DND-41 (cell line): ENCODE measurements at regions not wholly inside any gene's neighbourhood (a gene's known extent, or its start where the extent isn't known, plus 50 kb on each side); places are given as distances from the start of the nearest gene placed in this dataset.
"Not testable (repeated sequence)": the region's sequence is repeated elsewhere in the genome, so short reads cannot be mapped to it uniquely, and the experiment has no call there.

ENCODE experiments used
- ATAC-seq: fragments of 200-7000 bp; cut with Tn5 transposase; 3 replicates; pipeline ENCODE4 v1.9.1; 2021; ENCODE audit warnings: low read depth; ENCODE audit not compliant: insufficient read depth
- DNase-seq: peaks from one replicate; pipeline ENCODE4 v3.0.0-alpha.2; 2020
- H2AFZ ChIP-seq: 2 replicates; pipeline ENCODE4 v1.6.0; 2012; ENCODE audit warnings: low read depth, low read length
- H3K27ac ChIP-seq: 2 replicates; pipeline ENCODE4 v1.5.1; 2012; ENCODE audit warnings: low read length, inconsistent platforms
- H3K27me3 ChIP-seq: fragments of 200-600 bp; sonication (generic); 2 replicates; pipeline ENCODE4 v1.6.0; 2012; ENCODE audit warnings: low read length, mild to moderate bottlenecking, inconsistent platforms; ENCODE audit not compliant: insufficient read depth, poor library complexity
- H3K36me3 ChIP-seq: 2 replicates; pipeline ENCODE4 v1.5.1; 2012; ENCODE audit warnings: low read length, inconsistent platforms; ENCODE audit not compliant: insufficient read depth
- H3K4me1 ChIP-seq: 2 replicates; pipeline ENCODE4 v1.5.1; 2012; ENCODE audit warnings: mild to moderate bottlenecking, low read length; ENCODE audit not compliant: insufficient read depth
- H3K4me2 ChIP-seq: 2 replicates; pipeline ENCODE4 v1.6.0; 2012; ENCODE audit warnings: mild to moderate bottlenecking, moderate library complexity, low read length, inconsistent platforms; ENCODE audit not compliant: insufficient read depth
- H3K4me3 ChIP-seq, 2 experiments: fragments of 200-600 bp in 1 of 2; shearing (Covaris generic) in 1 of 2; 2 replicates each; pipeline ENCODE4 v1.5.1; 2012 to 2016; ENCODE audit warnings: inconsistent platforms in 2 of 2, low read length in 2 of 2, mild to moderate bottlenecking in 2 of 2, low read depth in 1 of 2, moderate library complexity in 1 of 2
- H3K79me2 ChIP-seq: 2 replicates; pipeline ENCODE4 v1.6.0; 2012; ENCODE audit warnings: low read length, inconsistent platforms; ENCODE audit not compliant: insufficient read depth
- H3K9ac ChIP-seq: 2 replicates; pipeline ENCODE4 v1.6.0; 2012; ENCODE audit warnings: low read depth, mild to moderate bottlenecking, inconsistent platforms, low read length, moderate library complexity
- H3K9me3 ChIP-seq: 2 replicates; pipeline ENCODE4 v1.5.1; 2012; ENCODE audit warnings: low read length, moderate library complexity, mild to moderate bottlenecking, inconsistent platforms; ENCODE audit not compliant: insufficient read depth, severe bottlenecking
- H4K20me1 ChIP-seq: 2 replicates; pipeline ENCODE4 v1.6.0; 2012; ENCODE audit warnings: low read length; ENCODE audit not compliant: insufficient read depth
- CTCF ChIP-seq: IDR thresholded peaks from 2 replicates; pipeline ENCODE4 v1.5.1; 2012; ENCODE audit warnings: borderline replicate concordance, low read length, moderate library complexity, mild to moderate bottlenecking; ENCODE audit not compliant: poor library complexity, severe bottlenecking; ENCODE audit errors: extremely low read depth
- EZH2 ChIP-seq: IDR thresholded peaks from 3 replicates; pipeline ENCODE4 v1.6.1; 2012; ENCODE audit warnings: borderline replicate concordance, low read depth, mild to moderate bottlenecking, moderate library complexity, low read length, inconsistent platforms; ENCODE audit not compliant: severe bottlenecking

- ATAC-seq (no peak), DNase-seq (no peak)
- Histone ChIP-seq H3K4me2 (no peak overlapping the region), H4K20me1 (no peaks in the 10 kb centered on the region), H3K9ac (no peak overlapping the region), H3K27me3 (no peaks in the 10 kb centered on the region), H3K9me3 (no peaks in the 10 kb centered on the region), H2AFZ (no peak overlapping the region), H3K4me1 (no peaks in the 10 kb centered on the region), H3K27ac (no peak overlapping the region), H3K4me3 (no peak overlapping the region), H3K36me3 (no peaks in the 10 kb centered on the region), H3K79me2 (no peaks in the 10 kb centered on the region)
- TF ChIP-seq CTCF (no peak), EZH2 (no peak)
These were observed 112.3 kb upstream of the TSPAN8 start for GRCh38 chr12:71270057-71270456.

- H3K9ac ChIP-seq, result no peak overlapping the region
- no peaks in the 10 kb centered on the region for H4K20me1 ChIP-seq
- no peaks in the 10 kb centered on the region for H3K79me2 ChIP-seq
- no peaks in the 10 kb centered on the region for H3K36me3 ChIP-seq
- no peak overlapping the region for H3K4me3 ChIP-seq
- no peak for TF ChIP-seq EZH2
- H2AFZ ChIP-seq, result no peak overlapping the region
- H3K4me2 ChIP-seq, result no peak overlapping the region
- no peak for ATAC-seq
- H3K27ac ChIP-seq, result no peak overlapping the region
- no peak for DNase-seq
- no peaks in the 10 kb centered on the region for H3K9me3 ChIP-seq
- H3K27me3 ChIP-seq, result no peaks in the 10 kb centered on the region
- H3K4me1 ChIP-seq, result no peaks in the 10 kb centered on the region
These were observed 111.4 kb upstream of the TSPAN8 start for GRCh38 chr12:71269281-71269598.

- no peaks in the 10 kb centered on the region for H3K79me2 ChIP-seq
- DNase-seq, result no peak
- no peak overlapping the region for H3K27ac ChIP-seq
- H3K36me3 ChIP-seq, result no peaks in the 10 kb centered on the region
- TF ChIP-seq EZH2, result no peak
- TF ChIP-seq CTCF, result no peak
- H3K4me3 ChIP-seq, result no peak overlapping the region
- H3K27me3 ChIP-seq, result no peaks in the 10 kb centered on the region
- H3K9me3 ChIP-seq, result no peaks in the 10 kb centered on the region
- H4K20me1 ChIP-seq, result no peaks in the 10 kb centered on the region
- H3K4me1 ChIP-seq, result no peaks in the 10 kb centered on the region
- no peak overlapping the region for H3K4me2 ChIP-seq
- no peak overlapping the region for H2AFZ ChIP-seq
- ATAC-seq, result no peak
- H3K9ac ChIP-seq, result no peak overlapping the region
These were observed 110.9 kb upstream of the TSPAN8 start for GRCh38 chr12:71268598-71269280.

- Histone ChIP-seq H4K20me1 (no peaks in the 10 kb centered on the region), H3K4me1 (no peaks in the 10 kb centered on the region), H3K4me2 (no peak overlapping the region), H3K27ac (no peak overlapping the region), H3K27me3 (no peaks in the 10 kb centered on the region), H2AFZ (no peak overlapping the region), H3K36me3 (no peaks in the 10 kb centered on the region), H3K9ac (no peak overlapping the region), H3K4me3 (no peak overlapping the region), H3K9me3 (no peaks in the 10 kb centered on the region), H3K79me2 (no peaks in the 10 kb centered on the region)
- no peak for DNase-seq
- TF ChIP-seq CTCF (no peak), EZH2 (no peak)
- no peak for ATAC-seq
These were observed 108.8 kb upstream of the TSPAN8 start for GRCh38 chr12:71266606-71267005.

GRCh38 chr12:71265731-71266130 is 107.9 kb upstream of the TSPAN8 start:
- H3K4me3 ChIP-seq, H4K20me1 ChIP-seq, DNase-seq, ATAC-seq, H3K9ac ChIP-seq, H3K9me3 ChIP-seq, H2AFZ ChIP-seq, H3K27me3 ChIP-seq, H3K36me3 ChIP-seq, H3K79me2 ChIP-seq, H3K4me1 ChIP-seq, H3K27ac ChIP-seq, H3K4me2 ChIP-seq: not testable (repeated sequence)
